ENCODE measurements at regions not wholly inside any gene's neighbourhood (a gene's known extent, or its start where the extent isn't known, plus 50 kb on each side); places are given as distances from the start of the nearest gene placed in this dataset.

- no peak for DNase-seq (ENCODE audit: low read depth)
Measured at GRCh38 chr16:72226136-72226535, 54.2 kb upstream of the PMFBP1 start.

GRCh38 chr16:72224260-72224768 is 52.4 kb upstream of the PMFBP1 start:
- DNase-seq (ENCODE audit: low read depth): no peak

GRCh38 chr16:72222503-72222902 is 50.5 kb upstream of the PMFBP1 start:
- no peak for DNase-seq (ENCODE audit: low read depth)

Data from myocyte (in vitro differentiated cells).